HepG2 (cell line): ENCODE measurements at regions not wholly inside any gene's neighbourhood (a gene's known extent, or its start where the extent isn't known, plus 50 kb on each side); places are given as distances from the start of the nearest gene placed in this dataset.

ENCODE experiments used
- FOXA1 ChIP-seq, 2 experiments: fragments of 450-650 bp in 1 of 2; sonication (generic) in 1 of 2; formaldehyde crosslinking in 1 of 2; IDR thresholded peaks; 2 replicates each; pipeline versions ENCODE4 v1.4.0 to v1.6.1; 2016 to 2020; ENCODE audit warnings: missing genetic modification reagents in 1 of 2
- TBX3 ChIP-seq: fragments of 450-650 bp; IDR thresholded peaks from 2 replicates; pipeline ENCODE4 v1.6.1; 2017; ENCODE audit warnings: antibody characterized with exemption, mild to moderate bottlenecking, inconsistent platforms, borderline replicate concordance
- ZNF564 ChIP-seq: sonication (generic); formaldehyde crosslinking; IDR thresholded peaks from 2 replicates; pipeline ENCODE4 v1.8.1; 2023; ENCODE audit warnings: mild to moderate bottlenecking, missing genetic modification reagents
- ZSCAN12 ChIP-seq: sonication (generic); formaldehyde crosslinking; IDR thresholded peaks from 2 replicates; pipeline ENCODE4 v1.9.0; 2021; ENCODE audit warnings: mild to moderate bottlenecking, missing genetic modification reagents
- TF ChIP-seq, protein P1 (sequence below): sonication (generic); formaldehyde crosslinking; IDR thresholded peaks from 2 replicates; pipeline ENCODE4 v1.9.0; 2021; ENCODE audit warnings: missing genetic modification reagents, borderline replicate concordance

DNA sequence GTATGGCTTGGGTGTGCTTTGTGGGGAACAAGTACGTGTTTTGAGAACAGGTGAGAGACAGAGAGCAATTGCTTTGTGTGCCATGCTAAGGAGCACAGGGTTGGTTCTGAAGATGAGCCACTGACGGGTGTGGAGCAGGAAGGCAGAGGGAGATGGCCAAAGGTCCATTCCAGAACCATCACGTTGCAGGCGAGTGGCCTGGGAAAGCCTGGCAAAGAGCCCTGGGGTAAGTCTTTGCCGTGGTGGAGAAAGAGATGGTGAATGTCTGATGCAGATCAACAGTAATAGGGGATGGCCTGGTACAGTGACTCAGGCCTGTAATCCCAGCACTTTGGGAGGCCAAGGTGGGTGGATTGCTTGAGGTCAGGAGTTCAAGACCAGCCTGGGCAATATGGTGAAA, 93.5 kb upstream of the ZNF521 start:
- TF ChIP-seq ZSCAN12 = no peak
- TF ChIP-seq, protein P1, sequence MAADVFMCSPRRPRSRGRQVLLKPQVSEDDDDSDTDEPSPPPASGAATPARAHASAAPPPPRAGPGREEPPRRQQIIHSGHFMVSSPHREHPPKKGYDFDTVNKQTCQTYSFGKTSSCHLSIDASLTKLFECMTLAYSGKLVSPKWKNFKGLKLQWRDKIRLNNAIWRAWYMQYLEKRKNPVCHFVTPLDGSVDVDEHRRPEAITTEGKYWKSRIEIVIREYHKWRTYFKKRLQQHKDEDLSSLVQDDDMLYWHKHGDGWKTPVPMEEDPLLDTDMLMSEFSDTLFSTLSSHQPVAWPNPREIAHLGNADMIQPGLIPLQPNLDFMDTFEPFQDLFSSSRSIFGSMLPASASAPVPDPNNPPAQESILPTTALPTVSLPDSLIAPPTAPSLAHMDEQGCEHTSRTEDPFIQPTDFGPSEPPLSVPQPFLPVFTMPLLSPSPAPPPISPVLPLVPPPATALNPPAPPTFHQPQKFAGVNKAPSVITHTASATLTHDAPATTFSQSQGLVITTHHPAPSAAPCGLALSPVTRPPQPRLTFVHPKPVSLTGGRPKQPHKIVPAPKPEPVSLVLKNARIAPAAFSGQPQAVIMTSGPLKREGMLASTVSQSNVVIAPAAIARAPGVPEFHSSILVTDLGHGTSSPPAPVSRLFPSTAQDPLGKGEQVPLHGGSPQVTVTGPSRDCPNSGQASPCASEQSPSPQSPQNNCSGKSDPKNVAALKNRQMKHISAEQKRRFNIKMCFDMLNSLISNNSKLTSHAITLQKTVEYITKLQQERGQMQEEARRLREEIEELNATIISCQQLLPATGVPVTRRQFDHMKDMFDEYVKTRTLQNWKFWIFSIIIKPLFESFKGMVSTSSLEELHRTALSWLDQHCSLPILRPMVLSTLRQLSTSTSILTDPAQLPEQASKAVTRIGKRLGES (CRISPR knock-in tag) = no peak
- TF ChIP-seq FOXA1 (IDR thresholded peaks at IDR 0.05) = no peak
- TF ChIP-seq FOXA1 (CRISPR knock-in tag; IDR thresholded peaks at IDR 0.05) = no peak
- no peak for TF ChIP-seq ZNF564 (CRISPR knock-in tag)
- no peak for TF ChIP-seq TBX3
